ENCODE measurements at regions not wholly inside any gene's neighbourhood (a gene's known extent, or its start where the extent isn't known, plus 50 kb on each side); places are given as distances from the start of the nearest gene placed in this dataset.

DNA sequence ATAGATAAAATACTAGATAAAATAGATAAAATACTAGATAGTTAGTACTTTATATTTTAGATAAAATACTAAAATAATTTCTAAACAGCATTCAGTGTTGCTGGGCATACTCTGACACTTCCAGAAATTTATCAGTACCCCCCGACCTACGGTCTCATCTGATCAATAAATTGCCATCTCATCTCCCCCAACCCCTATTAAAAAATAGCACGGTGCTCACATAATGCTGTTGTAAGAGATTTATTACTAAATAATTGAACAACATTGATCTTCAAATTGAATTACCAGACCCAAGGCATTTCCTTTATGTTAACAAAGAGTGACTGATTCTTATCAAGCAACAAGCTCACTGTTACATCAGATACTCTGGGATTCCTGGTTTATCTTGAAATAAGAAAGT lies 300.9 kb downstream of the CBLN4 start:
- DNase-seq (ENCODE audit: low read depth, low spot score) (no peak), ATAC-seq (no peak), FAIRE-seq (no peak)
- no peaks in the 10 kb centered on the region for H3K79me2 ChIP-seq (ENCODE audit: control insufficient read depth, insufficient read depth, low read length)
- 23% methylated on average over 3 of the region's 3 CpGs for WGBS (ENCODE audit: insufficient coverage, insufficient replicate concordance, low lambda C conversion rate, missing lambda C conversion rate)
- H3K27me3 ChIP-seq (replicated peaks in 1 of 2; ENCODE audit: control insufficient read depth in 2 of 2, insufficient read depth in 2 of 2, low read length in 1 of 2), result no peaks in the 10 kb centered on the region
- POLR2A ChIA-PET, result no interaction called here
- no peak overlapping the region for H2AFZ ChIP-seq (ENCODE audit: control insufficient read depth, low read depth, low read length)
- H3K4me1 ChIP-seq (ENCODE audit: control insufficient read depth, insufficient read depth, low read length), result no peaks in the 10 kb centered on the region
- no peak overlapping the region for H3K27ac ChIP-seq (ENCODE audit: control insufficient read depth, insufficient read depth)
- no peaks in the 10 kb centered on the region for H4K20me1 ChIP-seq (ENCODE audit: control insufficient read depth, insufficient read depth)
- RAD21 ChIA-PET (ENCODE audit: unreplicated experiment), result no interaction called here
- BruUV-seq (replicated peaks), result no TSS peak
- intact Hi-C loops (cut with micrococcal nuclease; ENCODE audit: unreplicated experiment) (no loop called here), in situ Hi-C loops (cut with MboI) (no loop called here)
- H3K36me3 ChIP-seq (ENCODE audit: control insufficient read depth in 2 of 2, insufficient read depth in 2 of 2, low read length in 1 of 2), result no peaks in the 10 kb centered on the region
- H3K9ac ChIP-seq (ENCODE audit: control insufficient read depth, insufficient read depth, low read length), result no peak overlapping the region
- H3K4me3 ChIP-seq, result no peak overlapping the region
- no peaks in the 10 kb centered on the region; the same call in 2 of the 3 replicates for H3K9me3 ChIP-seq (replicated peaks; ENCODE audit: control insufficient read depth, insufficient read depth, low read length)
- H3K4me2 ChIP-seq (ENCODE audit: control insufficient read depth, insufficient read depth), result no peak overlapping the region
- CTCF ChIA-PET, result no interaction called here
- SMC1A ChIA-PET (ENCODE audit: uncharacterized antibody, unreplicated experiment), result no interaction called here
- TF ChIP-seq JUND (IDR thresholded peaks at IDR 0.05; ENCODE audit: low read depth, low read length) (no peak), STAT1 (conservative IDR thresholded peaks at IDR 0.05) (no peak), YY1 (IDR thresholded peaks at IDR 0.05; ENCODE audit: low read depth, low read length) (no peak)

DNA sequence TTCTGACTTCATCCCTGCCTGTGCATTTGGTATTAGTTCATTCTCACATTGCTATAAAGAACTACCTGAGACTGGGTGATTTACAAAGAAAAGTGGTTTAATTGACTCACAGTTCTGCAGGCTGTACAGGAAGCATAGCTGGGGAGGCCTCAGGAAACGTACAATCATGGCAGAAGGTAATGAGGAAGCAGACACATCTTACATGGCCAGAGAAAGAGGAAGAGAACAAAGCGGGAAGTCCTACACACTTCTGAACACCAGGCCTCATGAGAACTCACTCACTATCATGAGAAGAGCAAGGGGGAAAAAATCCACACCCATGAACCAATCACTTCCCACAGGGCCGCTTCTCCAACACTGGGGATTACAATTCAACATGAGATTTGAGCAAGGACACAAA lies 303.9 kb downstream of the CBLN4 start:
- Histone ChIP-seq H3K4me2 (ENCODE audit: control insufficient read depth, insufficient read depth) (no peak overlapping the region), H3K36me3 (ENCODE audit: control insufficient read depth in 2 of 2, insufficient read depth in 2 of 2, low read length in 1 of 2) (no peaks in the 10 kb centered on the region), H3K4me3 (no peak overlapping the region), H3K79me2 (ENCODE audit: control insufficient read depth, insufficient read depth, low read length) (no peaks in the 10 kb centered on the region), H3K4me1 (ENCODE audit: control insufficient read depth, insufficient read depth, low read length) (no peaks in the 10 kb centered on the region), H2AFZ (ENCODE audit: control insufficient read depth, low read depth, low read length) (no peak overlapping the region), H3K9me3 (replicated peaks; ENCODE audit: control insufficient read depth, insufficient read depth, low read length) (no peaks in the 10 kb centered on the region), H4K20me1 (ENCODE audit: control insufficient read depth, insufficient read depth) (no peaks in the 10 kb centered on the region), H3K9ac (ENCODE audit: control insufficient read depth, insufficient read depth, low read length) (no peak overlapping the region), H3K27ac (ENCODE audit: control insufficient read depth, insufficient read depth) (no peak overlapping the region), H3K27me3 (replicated peaks in 1 of 2; ENCODE audit: control insufficient read depth in 2 of 2, insufficient read depth in 2 of 2, low read length in 1 of 2) (no peaks in the 10 kb centered on the region)
- WGBS (ENCODE audit: insufficient coverage, insufficient replicate concordance, low lambda C conversion rate, missing lambda C conversion rate), result 2% methylated on average over 3 of the region's 3 CpGs
- no peak for TF ChIP-seq ETV6 (conservative IDR thresholded peaks at IDR 0.05 in 1 of 2, IDR thresholded peaks at IDR 0.05 in 1 of 2; ENCODE audit: borderline replicate concordance in 1 of 2, low read depth in 1 of 2)
- TF ChIP-seq NFYB (IDR thresholded peaks at IDR 0.05; ENCODE audit: insufficient read depth, low read depth, low read length), result no peak
- no peak for TF ChIP-seq HDAC6 (IDR thresholded peaks at IDR 0.05; ENCODE audit: unreplicated experiment)
- no peak for TF ChIP-seq SMARCA5 (IDR thresholded peaks at IDR 0.05)
- TF ChIP-seq BCL11A (IDR thresholded peaks at IDR 0.05; ENCODE audit: low read depth, low read length), result no peak
- no peak for TF ChIP-seq TCF7 (IDR thresholded peaks at IDR 0.05; ENCODE audit: borderline replicate concordance)
- TF ChIP-seq, protein P1, sequence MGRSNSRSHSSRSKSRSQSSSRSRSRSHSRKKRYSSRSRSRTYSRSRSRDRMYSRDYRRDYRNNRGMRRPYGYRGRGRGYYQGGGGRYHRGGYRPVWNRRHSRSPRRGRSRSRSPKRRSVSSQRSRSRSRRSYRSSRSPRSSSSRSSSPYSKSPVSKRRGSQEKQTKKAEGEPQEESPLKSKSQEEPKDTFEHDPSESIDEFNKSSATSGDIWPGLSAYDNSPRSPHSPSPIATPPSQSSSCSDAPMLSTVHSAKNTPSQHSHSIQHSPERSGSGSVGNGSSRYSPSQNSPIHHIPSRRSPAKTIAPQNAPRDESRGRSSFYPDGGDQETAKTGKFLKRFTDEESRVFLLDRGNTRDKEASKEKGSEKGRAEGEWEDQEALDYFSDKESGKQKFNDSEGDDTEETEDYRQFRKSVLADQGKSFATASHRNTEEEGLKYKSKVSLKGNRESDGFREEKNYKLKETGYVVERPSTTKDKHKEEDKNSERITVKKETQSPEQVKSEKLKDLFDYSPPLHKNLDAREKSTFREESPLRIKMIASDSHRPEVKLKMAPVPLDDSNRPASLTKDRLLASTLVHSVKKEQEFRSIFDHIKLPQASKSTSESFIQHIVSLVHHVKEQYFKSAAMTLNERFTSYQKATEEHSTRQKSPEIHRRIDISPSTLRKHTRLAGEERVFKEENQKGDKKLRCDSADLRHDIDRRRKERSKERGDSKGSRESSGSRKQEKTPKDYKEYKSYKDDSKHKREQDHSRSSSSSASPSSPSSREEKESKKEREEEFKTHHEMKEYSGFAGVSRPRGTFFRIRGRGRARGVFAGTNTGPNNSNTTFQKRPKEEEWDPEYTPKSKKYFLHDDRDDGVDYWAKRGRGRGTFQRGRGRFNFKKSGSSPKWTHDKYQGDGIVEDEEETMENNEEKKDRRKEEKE (IDR thresholded peaks at IDR 0.05), result no peak
- ChIA-PET RAD21 (ENCODE audit: unreplicated experiment) (no interaction called here), SMC1A (ENCODE audit: uncharacterized antibody, unreplicated experiment) (no interaction called here), POLR2A (no interaction called here), CTCF (no interaction called here)
- ATAC-seq (no peak), DNase-seq (ENCODE audit: low read depth, low spot score) (no peak), FAIRE-seq (no peak)
- intact Hi-C loops (cut with micrococcal nuclease; ENCODE audit: unreplicated experiment) (no loop called here), in situ Hi-C loops (cut with MboI) (no loop called here)
- no TSS peak for BruUV-seq (replicated peaks)

All from GM12878 (cell line).